Breast epithelium (tissue), 4 donors: ENCODE measurements at regions not wholly inside any gene's neighbourhood (a gene's known extent, or its start where the extent isn't known, plus 50 kb on each side); places are given as distances from the start of the nearest gene placed in this dataset.
"Not testable (repeated sequence)": the region's sequence is repeated elsewhere in the genome, so short reads cannot be mapped to it uniquely, and the experiment has no call there.

Experiments
- DNase-seq, 2 donors: peaks; one replicate each; pipeline ENCODE4 v3.0.0-alpha.2; 2019; ENCODE audit warnings: low spot score in 2 of 2
- H3K27ac ChIP-seq, 2 donors: fragments of 200-600 bp; sonication (generic) in 1 of 2; one replicate each; pipeline ENCODE4 v1.5.1; 2016 to 2019; ENCODE audit warnings: mild to moderate bottlenecking in 1 of 2
- H3K27me3 ChIP-seq, 2 donors: fragments of 200-600 bp; sonication (generic) in 1 of 2; one replicate each; pipeline versions ENCODE4 v1.5.1 to v1.6.0; 2017 to 2019; ENCODE audit warnings: control low read depth in 1 of 2, mild to moderate bottlenecking in 1 of 2
- H3K36me3 ChIP-seq: fragments of 200-600 bp; one replicate; pipeline ENCODE4 v1.5.1; 2019
- H3K4me1 ChIP-seq, 2 donors: fragments of 200-600 bp; sonication (generic); one replicate each; pipeline ENCODE4 v1.5.1; 2016 to 2019; ENCODE audit warnings: control low read depth in 1 of 2
- H3K4me3 ChIP-seq, 3 donors: fragments of 200-600 bp; sonication (generic); 1 replicate in 2 of 3; 2 replicates in 1 of 3; pipeline ENCODE4 v1.5.1; 2016 to 2019; ENCODE audit warnings: mild to moderate bottlenecking in 3 of 3, moderate library complexity in 2 of 3
- H3K9me3 ChIP-seq, 2 donors: fragments of 200-600 bp; sonication (generic) in 1 of 2; one replicate each; pipeline ENCODE4 v1.5.1; 2016 to 2019; ENCODE audit warnings: control low read depth in 1 of 2
- POLR2A ChIP-seq: fragments of 450-650 bp; IDR thresholded peaks from one replicate; pipeline ENCODE4 v1.6.1; 2016; ENCODE audit warnings: antibody characterized with exemption, mild to moderate bottlenecking, moderate library complexity
- POLR2AphosphoS5 ChIP-seq, 3 donors: sonication (generic); formaldehyde crosslinking; IDR thresholded peaks; one replicate each; pipeline ENCODE4 v1.6.1; 2017; ENCODE audit warnings: antibody characterized with exemption in 3 of 3
- intact Hi-C: fragments of 100-400 bp; cut with DNase I; formaldehyde crosslinking; loops from one replicate; pipeline ENCODE4 v1.15.1; 2023; ENCODE audit warnings: low total_unique reads
- TF ChIP-seq, protein P1 (sequence below), 3 donors: fragments of 450-650 bp; IDR thresholded peaks; one replicate each; pipeline ENCODE4 v1.5.1; 2016 to 2017; ENCODE audit warnings: antibody characterized with exemption in 3 of 3, mild to moderate bottlenecking in 3 of 3, moderate library complexity in 3 of 3

DNA sequence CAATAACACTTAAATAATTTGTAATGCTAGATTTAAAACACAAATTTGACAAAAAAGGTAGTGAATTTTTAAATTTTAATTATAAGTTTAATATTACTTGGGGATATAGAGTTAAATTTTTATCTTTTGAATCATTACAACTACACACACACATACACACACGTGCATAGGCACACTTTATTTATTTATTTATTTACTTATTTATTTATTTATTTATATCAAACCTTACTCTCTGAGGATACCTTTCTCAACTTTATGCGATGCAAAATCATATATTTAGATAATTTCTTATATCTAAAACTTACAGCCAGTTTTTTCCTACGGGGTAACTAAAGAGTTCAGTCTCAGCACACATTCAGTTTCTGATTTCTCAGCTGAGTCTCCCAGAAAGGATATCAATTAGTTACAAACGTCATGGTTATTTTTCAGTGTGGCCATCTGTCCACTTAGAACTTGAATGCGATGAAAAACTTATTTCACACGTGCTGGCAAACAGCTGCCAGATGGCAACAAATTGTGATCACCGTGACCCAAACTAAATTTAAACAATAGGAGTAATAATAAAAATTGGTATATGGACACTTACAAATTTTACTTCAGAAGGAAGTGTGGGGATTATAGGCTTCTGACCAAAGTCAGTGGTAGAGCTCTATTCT lies 683.1 kb upstream of the PRR20A start:
- no peaks in the 10 kb centered on the region for H3K4me1 ChIP-seq
- intact Hi-C loops, result no loop called here
- H3K4me3 ChIP-seq, result no peak overlapping the region
- H3K36me3 ChIP-seq, result no peaks in the 10 kb centered on the region
- peaks cover 0 to 3% of the 10 kb centered on the region in 2 donors for H3K9me3 ChIP-seq
- no peaks in the 10 kb centered on the region for H3K27me3 ChIP-seq
- TF ChIP-seq, protein P1, sequence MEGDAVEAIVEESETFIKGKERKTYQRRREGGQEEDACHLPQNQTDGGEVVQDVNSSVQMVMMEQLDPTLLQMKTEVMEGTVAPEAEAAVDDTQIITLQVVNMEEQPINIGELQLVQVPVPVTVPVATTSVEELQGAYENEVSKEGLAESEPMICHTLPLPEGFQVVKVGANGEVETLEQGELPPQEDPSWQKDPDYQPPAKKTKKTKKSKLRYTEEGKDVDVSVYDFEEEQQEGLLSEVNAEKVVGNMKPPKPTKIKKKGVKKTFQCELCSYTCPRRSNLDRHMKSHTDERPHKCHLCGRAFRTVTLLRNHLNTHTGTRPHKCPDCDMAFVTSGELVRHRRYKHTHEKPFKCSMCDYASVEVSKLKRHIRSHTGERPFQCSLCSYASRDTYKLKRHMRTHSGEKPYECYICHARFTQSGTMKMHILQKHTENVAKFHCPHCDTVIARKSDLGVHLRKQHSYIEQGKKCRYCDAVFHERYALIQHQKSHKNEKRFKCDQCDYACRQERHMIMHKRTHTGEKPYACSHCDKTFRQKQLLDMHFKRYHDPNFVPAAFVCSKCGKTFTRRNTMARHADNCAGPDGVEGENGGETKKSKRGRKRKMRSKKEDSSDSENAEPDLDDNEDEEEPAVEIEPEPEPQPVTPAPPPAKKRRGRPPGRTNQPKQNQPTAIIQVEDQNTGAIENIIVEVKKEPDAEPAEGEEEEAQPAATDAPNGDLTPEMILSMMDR (IDR thresholded peaks at IDR 0.05), result no peak
- TF ChIP-seq POLR2AphosphoS5 (IDR thresholded peaks at IDR 0.05) (no peak), POLR2A (no peak)
- DNase-seq, result no peak
- H3K27ac ChIP-seq, result no peak overlapping the region

DNA sequence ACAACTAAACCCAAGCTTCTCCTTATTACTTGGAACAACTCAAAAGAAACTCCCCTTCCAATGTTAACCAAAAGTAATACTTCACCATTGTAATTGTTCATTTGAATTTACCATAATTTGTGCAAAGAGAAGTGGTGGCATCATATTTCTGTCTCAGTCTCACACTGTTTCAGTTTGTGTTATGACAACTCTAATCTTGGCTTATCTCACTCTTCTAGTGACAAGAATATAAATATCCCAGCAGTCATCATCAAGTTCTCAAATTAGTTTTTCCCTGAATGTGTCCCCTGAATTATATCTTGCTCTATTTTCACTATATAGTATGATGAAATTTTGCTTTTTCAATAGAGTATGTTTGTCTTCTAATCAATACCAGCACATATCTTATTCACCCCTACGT lies 681.4 kb upstream of the PRR20A start:
- H3K27me3 ChIP-seq, result no peaks in the 10 kb centered on the region
- intact Hi-C loops, result no loop called here
- DNase-seq, result no peak
- no peak overlapping the region for H3K27ac ChIP-seq
- TF ChIP-seq POLR2AphosphoS5 (IDR thresholded peaks at IDR 0.05), result no peak
- TF ChIP-seq, protein P1 (IDR thresholded peaks at IDR 0.05), result no peak
- no peak for TF ChIP-seq POLR2A
- no peak overlapping the region for H3K4me3 ChIP-seq
- H3K36me3 ChIP-seq, result no peaks in the 10 kb centered on the region
- H3K9me3 ChIP-seq, result no peaks in the 10 kb centered on the region
- H3K4me1 ChIP-seq, result no peaks in the 10 kb centered on the region

DNA sequence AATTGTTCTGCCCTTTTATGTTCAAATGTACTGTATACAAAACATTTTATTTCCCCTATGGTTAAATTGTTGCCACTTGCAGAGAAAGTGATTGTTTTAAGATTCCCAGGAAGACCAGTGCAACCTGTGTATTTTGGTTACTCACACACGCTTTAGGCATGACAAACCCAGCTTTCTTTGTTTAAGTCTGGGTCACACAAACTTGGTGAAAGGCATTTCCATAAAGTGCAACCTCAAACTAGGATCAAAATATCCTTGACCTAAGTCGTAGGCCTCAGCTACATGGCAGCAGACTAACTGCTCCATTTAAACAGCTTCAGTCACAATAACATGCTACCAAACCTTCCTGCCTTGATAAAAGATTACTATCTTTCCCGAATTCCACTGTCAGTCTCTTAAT lies 639.0 kb upstream of the PRR20A start:
- no peaks in the 10 kb centered on the region for H3K9me3 ChIP-seq
- no peak for DNase-seq
- H3K4me1 ChIP-seq, result no peaks in the 10 kb centered on the region
- peaks cover 6% of the 10 kb centered on the region for H3K36me3 ChIP-seq
- no peak overlapping the region for H3K27ac ChIP-seq
- H3K4me3 ChIP-seq, result no peak overlapping the region
- TF ChIP-seq POLR2A (no peak), POLR2AphosphoS5 (IDR thresholded peaks at IDR 0.05) (no peak)
- TF ChIP-seq, protein P1 (IDR thresholded peaks at IDR 0.05), result no peak
- intact Hi-C loops, result no loop called here
- no peaks in the 10 kb centered on the region for H3K27me3 ChIP-seq

DNA sequence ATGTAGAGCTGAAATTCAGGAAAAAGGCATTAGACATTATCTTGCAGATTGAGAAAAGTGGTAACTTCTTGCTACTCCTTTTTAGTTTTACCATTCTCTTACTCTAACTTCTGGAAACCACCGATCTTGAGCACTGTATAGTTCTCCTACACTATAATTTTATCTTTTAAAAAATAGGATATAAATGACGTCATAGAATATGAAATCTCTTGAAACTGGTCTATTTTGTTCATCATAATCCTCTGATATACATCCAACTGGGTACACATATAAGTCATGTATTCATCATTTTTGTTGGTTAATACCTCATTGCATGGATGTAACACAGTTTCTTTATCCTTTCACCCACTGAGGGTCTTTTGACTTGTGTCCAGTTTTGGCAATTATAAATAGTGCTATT lies 629.9 kb upstream of the PRR20A start:
- no peak for TF ChIP-seq POLR2A
- no peak for TF ChIP-seq POLR2AphosphoS5 (IDR thresholded peaks at IDR 0.05)
- TF ChIP-seq, protein P1 (IDR thresholded peaks at IDR 0.05), result no peak
- no peak overlapping the region for H3K4me3 ChIP-seq

DNA sequence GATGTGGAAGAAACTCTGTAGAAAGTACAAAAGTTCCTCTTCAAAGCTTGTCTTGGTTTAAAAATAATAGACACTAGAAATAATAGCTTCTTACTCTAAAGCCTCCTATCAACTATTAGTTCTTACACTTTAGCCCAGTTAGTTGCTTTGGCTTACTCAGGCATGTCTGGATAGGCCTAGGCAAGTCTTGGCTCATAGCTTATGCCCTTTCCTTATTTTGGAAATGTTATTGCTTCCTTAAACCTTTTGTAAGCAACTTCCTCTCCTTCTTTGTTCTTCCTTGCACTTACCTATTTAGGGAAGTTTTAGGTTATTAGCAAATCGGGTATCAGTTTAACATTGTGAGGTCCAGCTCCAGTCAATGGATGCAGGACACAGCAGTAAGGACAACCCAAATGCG lies 628.4 kb upstream of the PRR20A start:
- H3K9me3 ChIP-seq, H3K27me3 ChIP-seq, H3K27ac ChIP-seq, DNase-seq, H3K4me3 ChIP-seq, H3K36me3 ChIP-seq, intact Hi-C loops, H3K4me1 ChIP-seq: not testable (repeated sequence)

More for the DNA sequence above, 629.9 kb upstream of the PRR20A start:
- DNase-seq, result no peak
- Histone ChIP-seq H3K27ac (no peak overlapping the region), H3K27me3 (no peaks in the 10 kb centered on the region), H3K36me3 (peaks cover 3% of the 10 kb centered on the region), H3K4me1 (no peaks in the 10 kb centered on the region), H3K9me3 (no peaks in the 10 kb centered on the region)
- intact Hi-C loops, result no loop called here

DNA sequence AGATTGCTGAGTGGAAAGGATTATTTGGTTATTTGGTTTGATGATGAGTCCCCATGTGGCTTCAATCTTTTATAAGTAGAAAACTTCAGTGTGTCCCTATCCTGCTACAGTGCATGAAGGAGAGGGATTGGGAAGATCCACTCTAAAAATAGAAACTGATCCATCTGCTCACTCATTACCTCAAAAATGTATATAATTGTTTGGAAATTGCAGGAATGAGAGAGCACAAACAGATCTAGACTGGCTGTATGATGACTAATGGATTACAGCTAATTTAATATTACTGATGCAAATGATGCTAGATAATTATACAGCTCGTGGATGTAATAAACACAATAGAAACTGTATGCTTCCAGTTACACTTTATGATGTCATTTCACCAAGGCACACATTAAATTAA lies 625.3 kb upstream of the PRR20A start:
- H3K27me3 ChIP-seq, result no peaks in the 10 kb centered on the region
- DNase-seq, result no peak
- no peak overlapping the region for H3K4me3 ChIP-seq
- H3K27ac ChIP-seq, result no peak overlapping the region
- H3K4me1 ChIP-seq, result no peaks in the 10 kb centered on the region
- H3K9me3 ChIP-seq, result no peaks in the 10 kb centered on the region
- TF ChIP-seq, protein P1 (IDR thresholded peaks at IDR 0.05), result no peak
- no peak for TF ChIP-seq POLR2A
- H3K36me3 ChIP-seq, result no peaks in the 10 kb centered on the region
- intact Hi-C loops, result no loop called here
